Activated CD8-positive, alpha-beta memory T cell treated with anti-CD3 and anti-CD28 coated beads for 24 hours (primary cell): ENCODE measurements at regions not wholly inside any gene's neighbourhood (a gene's known extent, or its start where the extent isn't known, plus 50 kb on each side); places are given as distances from the start of the nearest gene placed in this dataset.

Source experiments
- DNase-seq: peaks from one replicate; pipeline ENCODE4 v3.0.0-alpha.2; 2020

- no peak for DNase-seq
Observed at GRCh38 chr20:2237059-2237458, 58.7 kb upstream of the TGM3 start.

- DNase-seq = no peak
Observed at GRCh38 chr20:2238601-2239000, 57.2 kb upstream of the TGM3 start.

GRCh38 chr20:2240835-2241234, 55.0 kb upstream of the TGM3 start:
- no peak for DNase-seq

GRCh38 chr20:2242678-2243077, 53.1 kb upstream of the TGM3 start:
- no peak for DNase-seq

- DNase-seq = no peak
Observed at GRCh38 chr20:2244523-2244922, 51.3 kb upstream of the TGM3 start.

DNA sequence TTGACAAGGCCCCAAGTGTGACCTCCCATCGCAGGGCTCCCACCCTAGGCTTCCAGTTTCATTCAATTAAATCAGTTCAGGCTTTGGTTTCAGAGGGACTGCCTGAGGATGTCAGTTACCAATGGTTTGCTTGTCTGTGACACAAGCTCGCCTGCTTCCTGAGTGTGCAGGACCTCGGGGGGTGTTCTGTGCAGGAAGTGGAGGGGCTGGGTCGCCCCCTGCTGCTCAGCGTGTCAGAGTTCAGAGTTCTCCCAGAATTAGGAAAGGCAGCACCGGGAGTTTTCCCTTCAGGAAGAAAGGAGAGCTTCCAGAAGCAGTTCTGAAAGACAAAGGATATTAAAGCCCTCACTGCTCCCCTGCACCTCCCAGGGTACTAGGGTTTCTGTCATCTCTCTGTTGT, 50.8 kb upstream of the TGM3 start:
- no peak for DNase-seq

DNA sequence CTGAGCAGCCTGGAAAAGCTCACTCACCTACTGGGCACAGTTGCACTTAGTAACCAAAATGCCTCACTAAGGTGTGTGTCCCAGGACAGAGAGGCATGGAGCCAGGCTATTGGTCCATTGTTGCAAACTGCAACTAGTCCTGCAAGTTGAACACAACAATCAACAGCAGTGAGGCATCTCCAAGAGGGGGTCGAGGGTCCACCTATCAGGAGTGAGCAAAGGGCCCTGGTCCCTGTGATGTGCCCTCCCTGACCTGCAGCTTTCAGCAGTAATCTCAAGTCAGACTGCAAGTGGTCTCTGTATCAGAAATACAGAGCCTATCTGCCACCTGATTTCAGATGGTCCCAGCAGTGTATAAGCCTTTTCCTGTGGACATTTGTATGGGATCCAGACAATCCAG, 50.2 kb upstream of the TGM3 start:
- no peak for DNase-seq
